GM12878 (cell line): ENCODE measurements at regions not wholly inside any gene's neighbourhood (a gene's known extent, or its start where the extent isn't known, plus 50 kb on each side); places are given as distances from the start of the nearest gene placed in this dataset.

ENCODE experiments used
- BACH1 ChIP-seq: fragments of 450-650 bp; IDR thresholded peaks from 2 replicates; pipeline ENCODE4 v1.6.1; 2017; ENCODE audit warnings: mild to moderate bottlenecking, borderline replicate concordance
- CREB1 ChIP-seq: IDR thresholded peaks from 2 replicates; pipeline ENCODE4 v1.6.1; 2012; ENCODE audit warnings: low read depth, mild to moderate bottlenecking, inconsistent platforms
- CTCF ChIP-seq, 3 experiments: IDR thresholded peaks in 2 of 3; conservative IDR thresholded peaks in 1 of 3; 2 replicates each; pipeline ENCODE4 v1.5.1; 2011; ENCODE audit warnings: low read depth in 3 of 3, low read length in 3 of 3, mild to moderate bottlenecking in 3 of 3, control low read depth in 2 of 3, moderate library complexity in 2 of 3, inconsistent platforms in 1 of 3, mixed read lengths in 1 of 3; ENCODE audit not compliant: control insufficient read depth in 2 of 3, insufficient read depth in 1 of 3; ENCODE audit errors: extremely low read depth in 1 of 3
- E2F8 ChIP-seq: fragments of 450-650 bp; IDR thresholded peaks from 2 replicates; pipeline ENCODE4 v1.6.1; 2018; ENCODE audit warnings: mild to moderate bottlenecking, low read depth, moderate library complexity; ENCODE audit not compliant: partially characterized antibody
- MXI1 ChIP-seq: fragments of 150-350 bp; IDR thresholded peaks from 2 replicates; pipeline ENCODE4 v1.6.1; 2011; ENCODE audit warnings: low read depth, mild to moderate bottlenecking, inconsistent platforms, low read length, improper control_type of control experiment
- MYC ChIP-seq: IDR thresholded peaks from 2 replicates; pipeline ENCODE4 v1.6.1; 2011; ENCODE audit warnings: mild to moderate bottlenecking, low read length, moderate library complexity, inconsistent platforms; ENCODE audit not compliant: insufficient read depth, insufficient replicate concordance, insufficient read length, severe bottlenecking
- NKRF ChIP-seq: fragments of 450-650 bp; conservative IDR thresholded peaks from 2 replicates; pipeline ENCODE4 v1.6.1; 2017; ENCODE audit warnings: mild to moderate bottlenecking, moderate library complexity
- POLR2A ChIP-seq: IDR thresholded peaks from 2 replicates; pipeline ENCODE4 v1.6.1; 2011; ENCODE audit warnings: low read depth, mild to moderate bottlenecking, low read length
- RAD21 ChIP-seq: IDR thresholded peaks from 2 replicates; pipeline ENCODE4 v1.6.1; 2011; ENCODE audit warnings: mild to moderate bottlenecking, low read depth, low read length, moderate library complexity; ENCODE audit not compliant: insufficient read depth
- USF2 ChIP-seq: IDR thresholded peaks from 2 replicates; pipeline ENCODE4 v1.6.1; 2011; ENCODE audit warnings: low read depth, low read length, improper control_type of control experiment, borderline replicate concordance

GRCh38 chr1:178620584-178621475, 104.2 kb upstream of the RALGPS2 start:
- TF ChIP-seq POLR2A (no peak), NKRF (no peak), MYC (no peak), CTCF (IDR thresholded peaks at IDR 0.05 in 2 of 3, conservative IDR thresholded peaks at IDR 0.05 in 1 of 3; ENCODE audit: control insufficient read depth in 2 of 3, extremely low read depth in 1 of 3, insufficient read depth in 1 of 3, low read depth in 3 of 3, low read length in 3 of 3) (no peak), USF2 (no peak), E2F8 (no peak), BACH1 (no peak), RAD21 (no peak), MXI1 (no peak), CREB1 (no peak)
